ENCODE measurements at regions not wholly inside any gene's neighbourhood (a gene's known extent, or its start where the extent isn't known, plus 50 kb on each side); places are given as distances from the start of the nearest gene placed in this dataset.

GRCh38 chr2:151096235-151096634 lies 165.4 kb downstream of the RBM43 start:
- Mint-ChIP-seq H3K27ac (no peak overlapping the region), H3K27me3 (ENCODE audit: low read depth) (no peaks in the 10 kb centered on the region; the same call in 1 of the 2 replicates), H3K4me3 (no peak overlapping the region), H3K4me1 (no peaks in the 10 kb centered on the region), H3K36me3 (ENCODE audit: insufficient read depth in 1 of 3, low read depth in 3 of 3) (peaks cover 0 to 2% (median 0%) of the 10 kb centered on the region in 3 experiments; a peak in 2 of 7 replicates), H3K9me3 (0 out of 5 replicates have a peak, but pooled peaks cover 0 to 2% of the 10 kb centered on the region in 2 experiments)
- no peak for DNase-seq
- Histone ChIP-seq H3K4ac (ENCODE audit: low read depth, low read length) (no peak overlapping the region), H3K23me2 (ENCODE audit: insufficient read length, low read depth, low read length, poor library complexity, severe bottlenecking) (no peaks in the 10 kb centered on the region), H3K9me3 (ENCODE audit: control insufficient read depth, low read depth, low read length) (no peaks in the 10 kb centered on the region), H3K79me2 (ENCODE audit: insufficient read depth, low read length) (no peaks in the 10 kb centered on the region), H4K20me1 (ENCODE audit: control insufficient read depth, insufficient read depth, insufficient read length) (no peaks in the 10 kb centered on the region), H2AK5ac (ENCODE audit: insufficient read length, low read length) (no peak overlapping the region), H2AFZ (ENCODE audit: low read length) (no peak overlapping the region), H3K27ac (ENCODE audit: insufficient read length, low read depth, low read length) (no peak overlapping the region), H3K4me1 (ENCODE audit: insufficient read depth, low read length) (no peaks in the 10 kb centered on the region), H3K79me1 (ENCODE audit: insufficient read depth, low read depth, low read length, poor library complexity, severe bottlenecking) (no peaks in the 10 kb centered on the region), H2BK15ac (ENCODE audit: low read depth, low read length) (no peak overlapping the region), H3K23ac (ENCODE audit: insufficient read length, low read depth, low read length) (no peak overlapping the region), H4K8ac (replicated peaks; ENCODE audit: insufficient read length, low read depth, low read length) (no peak overlapping the region), H3K56ac (ENCODE audit: insufficient read length, low read depth, low read length) (no peak overlapping the region), H2BK20ac (ENCODE audit: low read depth, low read length, poor library complexity, severe bottlenecking) (no peak overlapping the region), H3K4me2 (ENCODE audit: insufficient read depth, insufficient read length, low read length) (no peak overlapping the region), H4K5ac (ENCODE audit: insufficient read length, low read depth, low read length) (no peak overlapping the region), H3K14ac (ENCODE audit: insufficient read depth, low read length) (no peak overlapping the region), H2BK120ac (ENCODE audit: low read depth, low read length, poor library complexity, severe bottlenecking) (no peak overlapping the region), H4K91ac (ENCODE audit: insufficient read length, low read depth, low read length) (no peak overlapping the region), H3K18ac (ENCODE audit: insufficient read length, low read depth, low read length) (no peak overlapping the region), H2BK12ac (ENCODE audit: insufficient read length, low read depth, low read length) (no peak overlapping the region), H3K27me3 (ENCODE audit: insufficient read depth, low read length) (no peaks in the 10 kb centered on the region), H3T11ph (ENCODE audit: low read length) (no peak overlapping the region), H3K9ac (ENCODE audit: extremely low read depth, insufficient read length, low read length) (no peak overlapping the region), H2BK5ac (ENCODE audit: insufficient read length, low read length) (no peak overlapping the region)
- no CpG with 5 or more reads among the region's 3 CpGs for WGBS (ENCODE audit: extremely low coverage, insufficient read length, low lambda C conversion rate)
- TF ChIP-seq CTCF (conservative IDR thresholded peaks at IDR 0.05) = no peak

Measured in H9 (cell line).